Osteoblast (primary cell): ENCODE measurements at regions not wholly inside any gene's neighbourhood (a gene's known extent, or its start where the extent isn't known, plus 50 kb on each side); places are given as distances from the start of the nearest gene placed in this dataset. TPM values are rescaled to one million over a fixed set of nuclear protein-coding genes. Genes with fewer than 3 reads are reported as not detected.
"Not testable (repeated sequence)": the region's sequence is repeated elsewhere in the genome, so short reads cannot be mapped to it uniquely, and the experiment has no call there.

Source experiments
- DNase-seq: peaks from one replicate; pipeline ENCODE4 v3.0.0; 2011; ENCODE audit warnings: low spot score, mixed read lengths; ENCODE audit not compliant: insufficient read length; ENCODE audit errors: missing footprints
- H2AFZ ChIP-seq: 2 replicates; pipeline ENCODE4 v1.6.0; 2011; ENCODE audit warnings: mild to moderate bottlenecking, low read length
- H3K27ac ChIP-seq: 2 replicates; pipeline ENCODE4 v1.5.1; 2011; ENCODE audit warnings: mild to moderate bottlenecking, low read depth, low read length, moderate library complexity
- H3K27me3 ChIP-seq: 2 replicates; pipeline ENCODE4 v1.6.0; 2012; ENCODE audit warnings: mild to moderate bottlenecking, control low read depth, inconsistent platforms, low read length, moderate library complexity; ENCODE audit not compliant: insufficient read depth
- H3K36me3 ChIP-seq: 2 replicates; pipeline ENCODE4 v1.5.1; 2011; ENCODE audit warnings: mild to moderate bottlenecking, low read length, control low read depth, moderate library complexity; ENCODE audit not compliant: insufficient read depth
- H3K4me1 ChIP-seq: 2 replicates; pipeline ENCODE4 v1.5.1; 2011; ENCODE audit warnings: mild to moderate bottlenecking, low read length, control low read depth, moderate library complexity; ENCODE audit not compliant: insufficient read depth
- H3K4me2 ChIP-seq: 2 replicates; pipeline ENCODE4 v1.6.0; 2011; ENCODE audit warnings: mild to moderate bottlenecking, low read length; ENCODE audit not compliant: insufficient read depth
- H3K4me3 ChIP-seq: fragments of 200-600 bp; sonication (generic); 3 replicates; pipeline ENCODE4 v1.5.1; 2012; ENCODE audit warnings: mild to moderate bottlenecking, low read length, inconsistent platforms; ENCODE audit not compliant: insufficient read depth
- H3K79me2 ChIP-seq: 2 replicates; pipeline ENCODE4 v1.6.0; 2012; ENCODE audit warnings: mild to moderate bottlenecking, low read length, control low read depth, inconsistent platforms; ENCODE audit not compliant: insufficient read depth
- H3K9me3 ChIP-seq: 2 replicates; pipeline ENCODE4 v1.5.1; 2011; ENCODE audit warnings: low read depth, low read length, control low read depth
- H4K20me1 ChIP-seq: 2 replicates; pipeline ENCODE4 v1.6.0; 2012; ENCODE audit warnings: mild to moderate bottlenecking, low read length, control low read depth; ENCODE audit not compliant: insufficient read depth
- small RNA-seq: library from RNA; depleted of rRNA; stranded (forward); fragments of <200 nt; gene quantifications from one replicate; pipeline ENCODE3, GENCODE V24; 2012

- not testable (repeated sequence) for H2AFZ ChIP-seq, H3K4me2 ChIP-seq, DNase-seq, H3K27ac ChIP-seq, H4K20me1 ChIP-seq, H3K27me3 ChIP-seq, H3K36me3 ChIP-seq, H3K4me3 ChIP-seq, H3K4me1 ChIP-seq, H3K79me2 ChIP-seq, H3K9me3 ChIP-seq
These were observed 69.0 kb upstream of the FCGR1A start for GRCh38 chr1:149713513-149713912.

GRCh38 chr1:149713952-149714351 is 68.5 kb upstream of the FCGR1A start:
- not testable (repeated sequence) for H3K36me3 ChIP-seq, H4K20me1 ChIP-seq, H3K4me1 ChIP-seq, H2AFZ ChIP-seq, H3K4me3 ChIP-seq, H3K27me3 ChIP-seq, H3K9me3 ChIP-seq, DNase-seq, H3K79me2 ChIP-seq, H3K4me2 ChIP-seq, H3K27ac ChIP-seq

GRCh38 chr1:149724618-149725302 is 57.7 kb upstream of the FCGR1A start:
- DNase-seq, H3K4me3 ChIP-seq, H3K27me3 ChIP-seq, H4K20me1 ChIP-seq, H3K4me2 ChIP-seq, H3K36me3 ChIP-seq, H3K4me1 ChIP-seq, H3K9me3 ChIP-seq, H2AFZ ChIP-seq, H3K79me2 ChIP-seq, H3K27ac ChIP-seq: not testable (repeated sequence)

GRCh38 chr1:149726688-149727087 is 55.8 kb upstream of the FCGR1A start:
- not testable (repeated sequence) for H2AFZ ChIP-seq, H3K4me3 ChIP-seq, H3K9me3 ChIP-seq, H3K4me1 ChIP-seq, H3K27me3 ChIP-seq, H3K27ac ChIP-seq, DNase-seq, H3K4me2 ChIP-seq, H4K20me1 ChIP-seq, H3K79me2 ChIP-seq, H3K36me3 ChIP-seq

- H3K27me3 ChIP-seq, H3K27ac ChIP-seq, H4K20me1 ChIP-seq, H3K36me3 ChIP-seq, H3K4me1 ChIP-seq, H3K4me2 ChIP-seq, DNase-seq, H3K79me2 ChIP-seq, H3K4me3 ChIP-seq, H3K9me3 ChIP-seq, H2AFZ ChIP-seq: not testable (repeated sequence)
These were observed 53.9 kb upstream of the FCGR1A start for GRCh38 chr1:149728598-149728997.

Small RNA genes in the stretch of these regions (small RNA-seq; reads per million reads assigned to genes)
- gene RF00003: 7.4 reads per million, percentile 90 among the genes with 10 or more reads in this experiment
- gene RNU1-68P: not detected
